GM23338 (cell line): ENCODE measurements at regions not wholly inside any gene's neighbourhood (a gene's known extent, or its start where the extent isn't known, plus 50 kb on each side); places are given as distances from the start of the nearest gene placed in this dataset.

Experiments used
- ATAC-seq: fragments of 200-7000 bp; cut with Tn5 transposase; 3 replicates; pipeline ENCODE4 v1.9.1; 2020
- DNase-seq: peaks from one replicate; pipeline ENCODE4 v3.0.0-alpha.2; 2015; ENCODE audit warnings: low spot score
- H2AFZ ChIP-seq: fragments of 200-600 bp; sonication (generic); 2 replicates; pipeline ENCODE4 v1.8.0; 2016; ENCODE audit warnings: antibody characterized with exemption, mild to moderate bottlenecking, moderate library complexity
- H3F3A ChIP-seq: fragments of 200-600 bp; sonication (generic); replicated peaks from 2 replicates; pipeline ENCODE4 v1.8.0; 2017; ENCODE audit warnings: antibody characterized with exemption, mixed run types, low read depth
- H3K27ac ChIP-seq: fragments of 200-600 bp; sonication (generic); 2 replicates; pipeline ENCODE4 v1.6.1; 2016; ENCODE audit warnings: low read depth
- H3K27me3 ChIP-seq: fragments of 200-600 bp; sonication (generic); 2 replicates; pipeline ENCODE4 v1.8.0; 2016; ENCODE audit warnings: mild to moderate bottlenecking, mixed run types, moderate library complexity; ENCODE audit not compliant: insufficient read depth
- H3K36me3 ChIP-seq: fragments of 200-600 bp; sonication (generic); 2 replicates; pipeline ENCODE4 v1.8.0; 2016; ENCODE audit warnings: mild to moderate bottlenecking; ENCODE audit not compliant: insufficient read depth
- H3K4me1 ChIP-seq: fragments of 200-600 bp; sonication (generic); 2 replicates; pipeline ENCODE4 v1.8.0; 2016; ENCODE audit warnings: mild to moderate bottlenecking, moderate library complexity; ENCODE audit not compliant: insufficient read depth
- H3K4me2 ChIP-seq: fragments of 200-600 bp; sonication (generic); 2 replicates; pipeline ENCODE4 v1.7.1; 2017; ENCODE audit warnings: mixed run types
- H3K4me3 ChIP-seq: fragments of 200-600 bp; sonication (generic); 2 replicates; pipeline ENCODE4 v1.6.1; 2016; ENCODE audit warnings: mixed run types
- H3K79me2 ChIP-seq: fragments of 200-600 bp; sonication (generic); replicated peaks from 2 replicates; pipeline ENCODE4 v1.8.0; 2017; ENCODE audit warnings: mild to moderate bottlenecking; ENCODE audit not compliant: insufficient read depth
- H3K9me2 ChIP-seq: fragments of 200-600 bp; sonication (generic); 2 replicates; pipeline ENCODE4 v1.8.0; 2017; ENCODE audit not compliant: insufficient read depth
- H4K20me1 ChIP-seq: fragments of 200-600 bp; sonication (generic); replicated peaks from 2 replicates; pipeline ENCODE4 v1.8.0; 2017; ENCODE audit warnings: mild to moderate bottlenecking; ENCODE audit not compliant: insufficient read depth
- H3K27ac Mint-ChIP-seq: 2 replicates; pipeline ENCODE4 v1.8.0; 2020; ENCODE audit warnings: inconsistent platforms, mild to moderate bottlenecking, moderate library complexity, mixed read lengths
- H3K27me3 Mint-ChIP-seq: 3 replicates; pipeline ENCODE4 v1.8.0; 2022; ENCODE audit warnings: low read depth, mild to moderate bottlenecking, moderate library complexity, mixed read lengths, inconsistent platforms; ENCODE audit not compliant: insufficient read depth, poor library complexity
- H3K36me3 Mint-ChIP-seq: 3 replicates; pipeline ENCODE4 v1.8.0; 2021; ENCODE audit warnings: low read depth, mild to moderate bottlenecking, inconsistent platforms, moderate library complexity, mixed read lengths
- H3K4me1 Mint-ChIP-seq: 3 replicates; pipeline ENCODE4 v1.8.0; 2020; ENCODE audit warnings: mild to moderate bottlenecking, inconsistent platforms, mixed read lengths
- H3K4me3 Mint-ChIP-seq: 3 replicates; pipeline ENCODE4 v1.8.0; 2021; ENCODE audit warnings: moderate library complexity, mild to moderate bottlenecking, inconsistent platforms, mixed read lengths
- H3K9me3 Mint-ChIP-seq: 3 replicates; pipeline ENCODE4 v1.8.0; 2020; ENCODE audit warnings: moderate library complexity, mild to moderate bottlenecking, inconsistent platforms, mixed read lengths
- CREB1 ChIP-seq: fragments of 250-450 bp; sonication (Bioruptor Pico); IDR thresholded peaks from 2 replicates; pipeline ENCODE4 v1.5.0; 2020; ENCODE audit warnings: low read depth, mild to moderate bottlenecking, moderate library complexity
- EZH2 ChIP-seq: fragments of 200-600 bp; sonication (generic); IDR thresholded peaks from one replicate; pipeline ENCODE4 v1.8.0; 2017; ENCODE audit warnings: antibody characterized with exemption, mild to moderate bottlenecking, low read depth; ENCODE audit not compliant: unreplicated experiment
- EZH2phosphoT487 ChIP-seq: fragments of 200-600 bp; sonication (generic); IDR thresholded peaks from one replicate; pipeline ENCODE4 v1.8.1; 2018; ENCODE audit warnings: antibody characterized with exemption; ENCODE audit not compliant: unreplicated experiment
- JUNB ChIP-seq: IDR thresholded peaks from one replicate; pipeline ENCODE4 v1.6.1; 2016; ENCODE audit warnings: antibody characterized with exemption; ENCODE audit not compliant: unreplicated experiment
- NANOG ChIP-seq: IDR thresholded peaks from 2 replicates; pipeline ENCODE4 v1.6.1; 2016; ENCODE audit warnings: antibody characterized with exemption, borderline replicate concordance
- POLR2AphosphoS5 ChIP-seq: IDR thresholded peaks from 2 replicates; pipeline ENCODE4 v1.6.1; 2016; ENCODE audit warnings: antibody characterized with exemption, low read depth
- STAT1 ChIP-seq: IDR thresholded peaks from one replicate; pipeline ENCODE4 v1.6.1; 2016; ENCODE audit warnings: antibody characterized with exemption; ENCODE audit not compliant: unreplicated experiment
- ZNF114 ChIP-seq: fragments of 250-450 bp; sonication (Bioruptor Pico); IDR thresholded peaks from 2 replicates; pipeline ENCODE4 v1.5.0; 2020; ENCODE audit warnings: mild to moderate bottlenecking, moderate library complexity
- ZNF331 ChIP-seq: fragments of 250-450 bp; sonication (Bioruptor Pico); IDR thresholded peaks from 2 replicates; pipeline ENCODE4 v1.5.0; 2020; ENCODE audit warnings: low read depth, mild to moderate bottlenecking, moderate library complexity
- TF ChIP-seq, protein P1 (sequence below), 2 experiments: fragments of 200-600 bp in 1 of 2; sonication (generic) in 1 of 2; conservative IDR thresholded peaks; 2 replicates each; pipeline versions ENCODE4 v1.5.1 to v1.6.1; 2016 to 2017; ENCODE audit warnings: antibody characterized with exemption in 2 of 2, low read depth in 2 of 2, mild to moderate bottlenecking in 2 of 2, moderate library complexity in 1 of 2
- TF ChIP-seq, protein P2 (sequence below): fragments of 250-450 bp; sonication (Bioruptor Pico); IDR thresholded peaks from 2 replicates; pipeline ENCODE4 v1.5.0; 2020; ENCODE audit warnings: mild to moderate bottlenecking, moderate library complexity
- TF ChIP-seq, protein P3 (sequence below): IDR thresholded peaks from 2 replicates; pipeline ENCODE4 v1.6.1; 2016; ENCODE audit warnings: antibody characterized with exemption

DNA sequence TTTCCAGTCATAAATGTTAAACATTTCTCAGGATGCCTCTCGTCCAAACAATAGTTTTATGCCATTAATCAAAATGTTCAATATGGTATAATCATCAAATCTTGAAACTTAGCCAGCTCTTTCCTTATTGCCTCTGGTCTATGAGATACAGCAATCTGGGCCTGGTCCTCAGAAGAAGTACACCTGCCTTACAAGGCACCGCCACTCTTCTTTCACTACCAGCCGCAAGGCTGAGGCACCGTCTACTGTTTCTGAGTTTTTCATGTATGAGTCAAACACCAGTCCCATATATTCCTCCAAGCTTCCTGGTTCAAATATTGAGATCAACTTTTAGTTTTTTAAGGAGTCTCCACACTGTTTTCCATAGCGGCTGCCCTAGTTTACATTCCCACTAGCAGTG is 600.6 kb upstream of the FAT3 start:
- no peaks in the 10 kb centered on the region for H4K20me1 ChIP-seq
- ATAC-seq (no peak), DNase-seq (no peak)
- H3K9me2 ChIP-seq: no peaks in the 10 kb centered on the region
- no peaks in the 10 kb centered on the region for H3K36me3 ChIP-seq
- H3K4me1 ChIP-seq: no peaks in the 10 kb centered on the region
- H3K79me2 ChIP-seq: no peaks in the 10 kb centered on the region
- H3K4me1 Mint-ChIP-seq: no peaks in the 10 kb centered on the region
- no peak overlapping the region for H3K4me3 Mint-ChIP-seq
- H3K4me3 ChIP-seq: no peak overlapping the region
- H3F3A ChIP-seq: no peaks in the 10 kb centered on the region
- no peak overlapping the region for H2AFZ ChIP-seq
- H3K27me3 Mint-ChIP-seq: no peaks in the 10 kb centered on the region
- H3K27ac Mint-ChIP-seq: no peak overlapping the region
- H3K4me2 ChIP-seq: no peak overlapping the region
- H3K27me3 ChIP-seq: no peaks in the 10 kb centered on the region
- H3K9me3 Mint-ChIP-seq: no peaks in the 10 kb centered on the region
- H3K36me3 Mint-ChIP-seq: no peaks in the 10 kb centered on the region
- TF ChIP-seq, protein P1, sequence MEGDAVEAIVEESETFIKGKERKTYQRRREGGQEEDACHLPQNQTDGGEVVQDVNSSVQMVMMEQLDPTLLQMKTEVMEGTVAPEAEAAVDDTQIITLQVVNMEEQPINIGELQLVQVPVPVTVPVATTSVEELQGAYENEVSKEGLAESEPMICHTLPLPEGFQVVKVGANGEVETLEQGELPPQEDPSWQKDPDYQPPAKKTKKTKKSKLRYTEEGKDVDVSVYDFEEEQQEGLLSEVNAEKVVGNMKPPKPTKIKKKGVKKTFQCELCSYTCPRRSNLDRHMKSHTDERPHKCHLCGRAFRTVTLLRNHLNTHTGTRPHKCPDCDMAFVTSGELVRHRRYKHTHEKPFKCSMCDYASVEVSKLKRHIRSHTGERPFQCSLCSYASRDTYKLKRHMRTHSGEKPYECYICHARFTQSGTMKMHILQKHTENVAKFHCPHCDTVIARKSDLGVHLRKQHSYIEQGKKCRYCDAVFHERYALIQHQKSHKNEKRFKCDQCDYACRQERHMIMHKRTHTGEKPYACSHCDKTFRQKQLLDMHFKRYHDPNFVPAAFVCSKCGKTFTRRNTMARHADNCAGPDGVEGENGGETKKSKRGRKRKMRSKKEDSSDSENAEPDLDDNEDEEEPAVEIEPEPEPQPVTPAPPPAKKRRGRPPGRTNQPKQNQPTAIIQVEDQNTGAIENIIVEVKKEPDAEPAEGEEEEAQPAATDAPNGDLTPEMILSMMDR (conservative IDR thresholded peaks at IDR 0.05; ENCODE audit: low read depth in 2 of 2): no peak
- no peak for TF ChIP-seq STAT1
- H3K27ac ChIP-seq: no peak overlapping the region

DNA sequence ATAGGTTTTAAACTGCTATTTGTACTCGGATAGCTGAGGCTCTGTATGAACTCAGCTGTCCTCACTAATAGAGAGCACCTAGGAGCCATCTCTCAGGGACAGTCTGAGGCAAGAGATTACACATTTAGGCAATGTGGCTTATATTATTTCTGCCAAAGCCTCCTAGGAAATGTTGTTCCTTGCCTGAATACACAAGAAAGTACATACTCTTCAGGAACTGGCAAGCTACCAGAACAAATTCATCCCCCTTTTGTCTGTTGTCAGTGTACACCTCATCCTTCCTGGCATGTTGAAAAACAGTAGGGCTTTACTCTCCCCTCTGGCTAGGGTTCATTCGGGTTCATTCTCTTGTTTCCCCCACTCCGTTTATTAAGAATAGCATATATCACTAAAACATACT is 615.9 kb upstream of the FAT3 start:
- no peak overlapping the region for H3K4me3 ChIP-seq
- H3K36me3 ChIP-seq: no peaks in the 10 kb centered on the region
- no peak overlapping the region for H3K27ac ChIP-seq
- H3K4me1 Mint-ChIP-seq: no peaks in the 10 kb centered on the region
- H3K36me3 Mint-ChIP-seq: no peaks in the 10 kb centered on the region
- no peaks in the 10 kb centered on the region for H4K20me1 ChIP-seq
- H3K9me3 Mint-ChIP-seq: no peaks in the 10 kb centered on the region
- no peak overlapping the region for H3K4me3 Mint-ChIP-seq
- DNase-seq (no peak), ATAC-seq (no peak)
- no peak overlapping the region for H3K4me2 ChIP-seq
- no peaks in the 10 kb centered on the region for H3K27me3 ChIP-seq
- no peaks in the 10 kb centered on the region for H3K9me2 ChIP-seq
- H3K27ac Mint-ChIP-seq: no peak overlapping the region
- no peaks in the 10 kb centered on the region for H3K4me1 ChIP-seq
- H3K79me2 ChIP-seq: no peaks in the 10 kb centered on the region
- H3K27me3 Mint-ChIP-seq: no peaks in the 10 kb centered on the region
- no peaks in the 10 kb centered on the region for H3F3A ChIP-seq
- H2AFZ ChIP-seq: no peak overlapping the region
- TF ChIP-seq ZNF331 (CRISPR knock-in tag): no peak
- no peak for TF ChIP-seq POLR2AphosphoS5
- TF ChIP-seq EZH2phosphoT487: no peak
- no peak for TF ChIP-seq JUNB
- TF ChIP-seq NANOG: no peak
- TF ChIP-seq STAT1: no peak
- TF ChIP-seq, protein P2, sequence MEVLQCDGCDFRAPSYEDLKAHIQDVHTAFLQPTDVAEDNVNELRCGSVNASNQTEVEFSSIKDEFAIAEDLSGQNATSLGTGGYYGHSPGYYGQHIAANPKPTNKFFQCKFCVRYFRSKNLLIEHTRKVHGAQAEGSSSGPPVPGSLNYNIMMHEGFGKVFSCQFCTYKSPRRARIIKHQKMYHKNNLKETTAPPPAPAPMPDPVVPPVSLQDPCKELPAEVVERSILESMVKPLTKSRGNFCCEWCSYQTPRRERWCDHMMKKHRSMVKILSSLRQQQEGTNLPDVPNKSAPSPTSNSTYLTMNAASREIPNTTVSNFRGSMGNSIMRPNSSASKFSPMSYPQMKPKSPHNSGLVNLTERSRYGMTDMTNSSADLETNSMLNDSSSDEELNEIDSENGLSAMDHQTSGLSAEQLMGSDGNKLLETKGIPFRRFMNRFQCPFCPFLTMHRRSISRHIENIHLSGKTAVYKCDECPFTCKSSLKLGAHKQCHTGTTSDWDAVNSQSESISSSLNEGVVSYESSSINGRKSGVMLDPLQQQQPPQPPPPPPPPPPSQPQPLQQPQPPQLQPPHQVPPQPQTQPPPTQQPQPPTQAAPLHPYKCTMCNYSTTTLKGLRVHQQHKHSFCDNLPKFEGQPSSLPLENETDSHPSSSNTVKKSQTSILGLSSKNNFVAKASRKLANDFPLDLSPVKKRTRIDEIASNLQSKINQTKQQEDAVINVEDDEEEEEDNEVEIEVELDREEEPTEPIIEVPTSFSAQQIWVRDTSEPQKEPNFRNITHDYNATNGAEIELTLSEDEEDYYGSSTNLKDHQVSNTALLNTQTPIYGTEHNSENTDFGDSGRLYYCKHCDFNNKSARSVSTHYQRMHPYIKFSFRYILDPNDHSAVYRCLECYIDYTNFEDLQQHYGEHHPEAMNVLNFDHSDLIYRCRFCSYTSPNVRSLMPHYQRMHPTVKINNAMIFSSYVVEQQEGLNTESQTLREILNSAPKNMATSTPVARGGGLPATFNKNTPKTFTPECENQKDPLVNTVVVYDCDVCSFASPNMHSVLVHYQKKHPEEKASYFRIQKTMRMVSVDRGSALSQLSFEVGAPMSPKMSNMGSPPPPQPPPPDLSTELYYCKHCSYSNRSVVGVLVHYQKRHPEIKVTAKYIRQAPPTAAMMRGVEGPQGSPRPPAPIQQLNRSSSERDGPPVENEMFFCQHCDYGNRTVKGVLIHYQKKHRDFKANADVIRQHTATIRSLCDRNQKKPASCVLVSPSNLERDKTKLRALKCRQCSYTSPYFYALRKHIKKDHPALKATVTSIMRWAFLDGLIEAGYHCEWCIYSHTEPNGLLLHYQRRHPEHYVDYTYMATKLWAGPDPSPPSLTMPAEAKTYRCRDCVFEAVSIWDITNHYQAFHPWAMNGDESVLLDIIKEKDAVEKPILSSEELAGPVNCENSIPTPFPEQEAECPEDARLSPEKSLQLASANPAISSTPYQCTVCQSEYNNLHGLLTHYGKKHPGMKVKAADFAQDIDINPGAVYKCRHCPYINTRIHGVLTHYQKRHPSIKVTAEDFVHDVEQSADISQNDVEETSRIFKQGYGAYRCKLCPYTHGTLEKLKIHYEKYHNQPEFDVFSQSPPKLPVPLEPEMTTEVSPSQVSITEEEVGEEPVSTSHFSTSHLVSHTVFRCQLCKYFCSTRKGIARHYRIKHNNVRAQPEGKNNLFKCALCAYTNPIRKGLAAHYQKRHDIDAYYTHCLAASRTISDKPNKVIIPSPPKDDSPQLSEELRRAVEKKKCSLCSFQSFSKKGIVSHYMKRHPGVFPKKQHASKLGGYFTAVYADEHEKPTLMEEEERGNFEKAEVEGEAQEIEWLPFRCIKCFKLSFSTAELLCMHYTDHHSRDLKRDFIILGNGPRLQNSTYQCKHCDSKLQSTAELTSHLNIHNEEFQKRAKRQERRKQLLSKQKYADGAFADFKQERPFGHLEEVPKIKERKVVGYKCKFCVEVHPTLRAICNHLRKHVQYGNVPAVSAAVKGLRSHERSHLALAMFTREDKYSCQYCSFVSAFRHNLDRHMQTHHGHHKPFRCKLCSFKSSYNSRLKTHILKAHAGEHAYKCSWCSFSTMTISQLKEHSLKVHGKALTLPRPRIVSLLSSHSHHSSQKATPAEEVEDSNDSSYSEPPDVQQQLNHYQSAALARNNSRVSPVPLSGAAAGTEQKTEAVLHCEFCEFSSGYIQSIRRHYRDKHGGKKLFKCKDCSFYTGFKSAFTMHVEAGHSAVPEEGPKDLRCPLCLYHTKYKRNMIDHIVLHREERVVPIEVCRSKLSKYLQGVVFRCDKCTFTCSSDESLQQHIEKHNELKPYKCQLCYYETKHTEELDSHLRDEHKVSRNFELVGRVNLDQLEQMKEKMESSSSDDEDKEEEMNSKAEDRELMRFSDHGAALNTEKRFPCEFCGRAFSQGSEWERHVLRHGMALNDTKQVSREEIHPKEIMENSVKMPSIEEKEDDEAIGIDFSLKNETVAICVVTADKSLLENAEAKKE (CRISPR knock-in tag): no peak
- TF ChIP-seq EZH2: no peak
- TF ChIP-seq, protein P1 (conservative IDR thresholded peaks at IDR 0.05; ENCODE audit: low read depth in 2 of 2): no peak
- TF ChIP-seq, protein P3, sequence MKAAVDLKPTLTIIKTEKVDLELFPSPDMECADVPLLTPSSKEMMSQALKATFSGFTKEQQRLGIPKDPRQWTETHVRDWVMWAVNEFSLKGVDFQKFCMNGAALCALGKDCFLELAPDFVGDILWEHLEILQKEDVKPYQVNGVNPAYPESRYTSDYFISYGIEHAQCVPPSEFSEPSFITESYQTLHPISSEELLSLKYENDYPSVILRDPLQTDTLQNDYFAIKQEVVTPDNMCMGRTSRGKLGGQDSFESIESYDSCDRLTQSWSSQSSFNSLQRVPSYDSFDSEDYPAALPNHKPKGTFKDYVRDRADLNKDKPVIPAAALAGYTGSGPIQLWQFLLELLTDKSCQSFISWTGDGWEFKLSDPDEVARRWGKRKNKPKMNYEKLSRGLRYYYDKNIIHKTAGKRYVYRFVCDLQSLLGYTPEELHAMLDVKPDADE: no peak
- TF ChIP-seq ZNF114 (CRISPR knock-in tag): no peak
- no peak for TF ChIP-seq CREB1 (CRISPR knock-in tag)
